GM19372 (cell line): ENCODE measurements at regions not wholly inside any gene's neighbourhood (a gene's known extent, or its start where the extent isn't known, plus 50 kb on each side); places are given as distances from the start of the nearest gene placed in this dataset.
"Not testable (repeated sequence)": the region's sequence is repeated elsewhere in the genome, so short reads cannot be mapped to it uniquely, and the experiment has no call there.

Experiments used
- ATAC-seq: cut with Tn5 transposase; IDR thresholded peaks from one replicate; pipeline ENCODE4 v1.9.1; 2021; ENCODE audit warnings: mild to moderate bottlenecking, low read depth, moderate library complexity; ENCODE audit not compliant: unreplicated experiment

DNA sequence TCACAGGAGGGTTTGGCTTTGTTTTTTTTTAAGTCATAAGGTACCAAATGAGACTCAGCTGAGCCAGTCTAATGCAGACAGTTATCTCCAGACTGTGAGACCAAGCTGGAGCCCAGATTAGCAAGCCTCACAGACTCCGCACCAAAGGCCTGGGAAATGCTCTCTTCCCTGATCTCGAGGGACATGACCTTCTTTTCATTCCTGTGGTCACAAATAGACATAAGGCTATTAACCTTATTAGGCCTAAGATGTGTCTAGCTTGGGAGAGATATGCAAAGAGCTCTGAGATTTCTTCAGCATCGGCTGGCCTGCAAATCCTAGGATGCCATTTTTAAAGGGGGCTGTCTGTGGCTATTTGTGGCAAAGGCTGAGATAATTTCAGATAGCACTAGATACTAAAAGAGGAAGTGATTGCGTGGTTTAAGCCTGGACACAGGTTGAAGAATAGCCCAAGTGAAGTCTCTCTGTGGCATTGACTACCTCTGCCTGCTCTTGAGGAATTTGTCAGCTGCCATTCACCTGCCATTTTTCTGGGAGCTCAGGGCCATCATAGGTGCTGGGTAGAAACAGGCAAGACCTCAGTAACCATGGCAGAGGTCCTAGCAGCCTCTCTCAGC is 301.3 kb downstream of the SIPA1L2 start:
- ATAC-seq, result no peak

DNA sequence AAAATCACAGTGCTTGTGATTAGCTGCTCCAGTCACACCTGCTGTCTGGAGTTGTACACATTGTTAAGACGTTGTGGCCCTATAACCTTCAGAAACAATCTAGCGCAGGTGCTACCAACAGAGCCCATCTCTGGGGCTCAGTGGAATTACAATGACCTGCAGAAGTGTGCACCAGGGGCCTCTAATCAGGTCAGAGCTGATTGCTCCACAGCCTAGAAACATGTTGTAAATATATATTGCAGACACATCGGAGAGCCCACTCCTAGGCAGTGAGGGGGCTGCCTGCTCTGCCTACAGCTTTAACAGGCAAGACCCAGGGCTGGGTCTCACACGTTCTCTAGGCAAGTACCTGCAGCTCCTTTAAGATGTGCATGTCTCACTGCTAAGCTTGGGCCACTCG is 302.0 kb downstream of the SIPA1L2 start:
- ATAC-seq, result no peak

DNA sequence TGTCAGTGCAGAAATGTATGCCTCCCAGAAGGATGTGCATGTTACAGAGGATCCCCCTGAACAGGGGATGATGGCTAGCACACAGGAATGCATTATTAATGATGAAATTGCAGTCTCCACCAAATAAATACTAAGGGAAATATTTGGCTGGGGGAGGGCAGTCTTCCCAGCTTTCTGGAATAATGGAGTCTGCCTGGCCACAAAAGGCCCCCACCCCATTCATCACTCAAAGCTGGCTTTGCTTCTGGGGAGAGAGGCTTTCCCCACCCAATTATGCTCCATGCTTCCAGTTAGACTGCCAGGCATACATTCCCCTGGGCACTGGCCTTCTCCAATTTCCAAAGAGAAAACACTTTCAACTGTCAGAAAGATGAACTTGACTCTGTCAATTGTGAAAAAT is 302.7 kb downstream of the SIPA1L2 start:
- ATAC-seq, result no peak

DNA sequence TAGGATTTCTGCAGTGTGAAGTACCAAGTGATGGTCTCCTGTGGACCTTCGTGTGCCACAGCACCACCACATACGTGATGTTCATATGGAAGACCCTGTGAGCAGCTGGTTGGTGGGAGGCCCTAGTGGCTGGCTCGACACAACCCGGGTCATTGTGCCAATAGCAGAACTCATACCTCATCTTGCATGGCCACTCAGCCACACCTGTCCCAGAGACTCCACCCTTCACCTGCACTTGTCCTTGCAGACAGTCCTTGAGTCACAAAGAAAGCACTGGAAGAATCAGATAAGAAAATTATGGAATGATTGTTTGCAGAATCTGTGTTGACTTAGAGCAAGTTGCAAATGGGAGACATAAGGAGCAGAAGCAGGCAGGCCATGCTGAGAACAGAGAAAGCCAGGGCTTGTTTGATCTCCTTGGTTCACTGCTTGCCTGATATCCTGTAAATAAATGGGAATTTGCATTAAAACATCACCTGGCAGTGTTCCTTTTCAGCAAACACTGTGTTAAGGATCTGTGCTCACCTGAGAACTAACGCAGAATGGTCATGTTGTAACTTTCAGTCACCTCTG is 307.7 kb downstream of the SIPA1L2 start:
- no peak for ATAC-seq

DNA sequence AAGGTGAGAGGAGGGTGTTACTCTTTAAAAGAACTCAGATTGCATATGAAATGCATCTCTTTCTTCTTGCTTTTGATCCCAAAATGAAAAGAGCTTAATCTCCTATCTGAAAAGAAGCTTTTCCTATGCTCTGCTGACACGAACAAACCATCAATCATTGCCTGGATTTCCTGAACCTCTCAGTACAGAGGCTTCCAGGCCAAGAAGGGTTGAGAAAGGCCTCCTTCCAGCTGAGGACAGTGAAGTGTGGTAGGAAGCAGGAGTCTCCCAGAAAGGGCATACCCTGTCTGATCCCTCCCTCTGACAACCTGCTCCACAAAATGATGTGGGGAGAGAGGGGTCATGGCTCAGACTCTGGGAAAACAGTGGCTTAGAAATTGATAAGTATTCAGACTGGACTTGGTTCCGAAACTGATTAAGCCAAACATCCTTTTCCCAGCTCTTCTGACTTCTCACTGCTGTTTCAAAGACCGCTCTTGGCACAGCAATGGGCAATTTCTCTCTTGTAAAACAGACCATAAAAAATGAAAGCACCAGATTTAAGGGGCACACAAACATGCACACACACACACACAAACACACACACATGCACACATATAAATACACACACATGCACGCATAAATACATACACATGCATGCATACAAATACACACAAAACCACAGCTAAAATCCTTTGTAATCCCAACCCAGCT is 310.3 kb downstream of the SIPA1L2 start:
- no peak for ATAC-seq

DNA sequence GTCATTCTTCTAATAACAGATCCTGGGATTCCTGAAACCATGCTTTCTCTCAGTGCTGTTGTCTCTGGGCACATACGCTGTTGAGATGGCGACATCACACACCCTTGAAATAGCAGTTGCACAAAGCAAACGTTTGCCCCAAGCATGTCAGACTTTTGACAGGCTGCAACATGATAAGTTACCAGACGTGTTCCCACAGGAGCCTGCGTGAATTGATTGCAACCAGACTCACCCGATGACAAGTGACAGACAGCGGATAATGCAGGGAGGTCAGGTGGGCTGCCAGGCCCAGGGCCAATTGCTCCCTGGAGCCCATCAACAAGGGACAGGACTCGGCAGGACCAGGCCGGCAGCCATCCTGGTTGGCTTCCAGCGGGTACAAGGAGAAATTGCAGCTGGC is 310.9 kb downstream of the SIPA1L2 start:
- no peak for ATAC-seq

DNA sequence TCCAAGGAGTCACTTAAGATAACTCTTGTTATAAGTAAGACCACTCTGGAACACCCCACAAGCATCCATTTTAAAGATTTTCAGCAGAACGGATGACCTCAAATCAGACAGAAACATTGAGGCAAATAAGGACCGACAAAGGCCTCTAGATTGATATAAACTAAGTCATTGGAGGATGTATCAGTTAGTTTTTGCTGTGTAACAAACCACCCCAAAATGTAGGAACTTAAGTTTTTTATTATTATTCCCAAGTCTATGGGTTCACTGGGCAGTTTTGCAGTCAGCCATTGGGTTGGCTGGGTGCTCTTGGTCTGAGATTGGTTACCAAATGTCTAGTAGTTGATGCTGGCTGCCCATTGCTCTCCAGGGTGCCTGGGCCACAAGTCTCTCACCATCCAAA is 311.8 kb downstream of the SIPA1L2 start:
- no peak for ATAC-seq

DNA sequence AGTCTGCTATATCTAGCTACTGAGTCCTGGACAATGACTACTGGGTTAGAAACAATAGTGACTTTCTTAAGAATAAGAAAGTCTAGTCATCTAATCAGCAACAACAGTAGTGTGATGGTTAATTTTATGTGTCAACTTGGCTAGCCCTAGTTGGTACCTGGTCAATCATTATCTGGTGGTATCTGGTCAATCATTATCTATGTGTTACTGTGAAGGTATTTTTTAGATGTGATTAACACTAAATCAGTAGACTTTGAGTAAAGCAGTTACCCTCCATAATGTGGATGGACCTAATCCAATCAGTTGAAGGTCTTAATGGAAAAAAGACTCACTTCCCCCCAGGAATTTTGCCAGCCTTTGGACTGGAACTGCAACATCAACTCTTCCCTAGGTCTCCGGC is 312.6 kb downstream of the SIPA1L2 start:
- ATAC-seq, result no peak

DNA sequence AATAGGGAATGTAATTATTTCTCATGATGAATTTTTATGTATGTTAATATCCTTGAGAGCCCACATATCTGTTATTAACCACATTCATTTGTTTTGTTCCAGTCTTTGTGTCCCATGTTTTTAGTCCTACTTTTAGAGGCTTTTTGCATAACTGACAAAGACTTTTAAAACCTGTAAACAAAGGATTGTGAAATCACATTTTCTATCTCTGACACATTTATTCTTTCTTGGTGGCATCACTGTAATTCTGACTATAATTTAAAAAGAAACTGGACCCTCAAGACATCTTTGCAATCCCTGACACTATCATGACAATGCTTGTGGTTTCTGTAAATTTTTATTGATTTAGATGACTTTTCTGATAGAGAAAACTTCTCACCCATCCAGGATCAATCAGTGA is 313.1 kb downstream of the SIPA1L2 start:
- no peak for ATAC-seq

DNA sequence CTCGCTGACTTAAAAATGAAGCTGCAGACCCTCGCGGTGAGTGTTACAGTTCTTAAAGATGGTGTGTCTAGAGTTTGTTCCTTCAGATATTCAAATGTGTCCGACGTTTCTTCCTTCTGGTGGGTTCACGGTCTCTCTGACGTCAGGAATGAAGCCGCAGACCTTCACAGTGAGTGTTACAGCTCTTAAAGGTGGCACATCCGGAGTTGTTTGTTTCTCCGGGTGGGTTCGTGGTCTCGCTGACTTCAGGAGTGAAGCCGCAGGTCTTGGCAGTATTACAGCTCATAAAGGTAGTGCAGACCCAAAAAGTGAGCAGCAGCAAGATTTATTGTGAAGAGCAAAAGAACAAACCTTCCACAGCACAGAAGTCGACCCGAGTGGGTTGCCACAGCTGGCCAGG is 316.1 kb downstream of the SIPA1L2 start:
- ATAC-seq, result not testable (repeated sequence)

DNA sequence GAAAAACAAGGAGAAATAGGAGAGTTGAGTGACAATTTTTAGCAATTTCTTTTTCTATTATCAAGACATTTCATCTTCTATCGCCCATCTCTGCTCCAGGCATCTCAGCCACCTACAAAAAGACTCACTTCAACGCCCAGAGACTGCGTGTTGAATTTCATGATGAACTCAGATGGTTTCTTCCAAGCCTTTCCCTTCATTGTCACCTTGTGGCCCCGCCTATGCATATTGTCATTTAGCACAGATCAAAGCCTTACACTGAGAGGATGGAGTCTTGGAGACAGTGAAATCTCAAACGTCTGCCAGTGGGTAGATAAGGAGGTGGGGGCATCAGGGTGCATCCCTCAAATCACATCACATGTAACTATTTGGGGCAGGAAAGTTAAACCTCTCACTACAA is 319.4 kb downstream of the SIPA1L2 start:
- no peak for ATAC-seq

DNA sequence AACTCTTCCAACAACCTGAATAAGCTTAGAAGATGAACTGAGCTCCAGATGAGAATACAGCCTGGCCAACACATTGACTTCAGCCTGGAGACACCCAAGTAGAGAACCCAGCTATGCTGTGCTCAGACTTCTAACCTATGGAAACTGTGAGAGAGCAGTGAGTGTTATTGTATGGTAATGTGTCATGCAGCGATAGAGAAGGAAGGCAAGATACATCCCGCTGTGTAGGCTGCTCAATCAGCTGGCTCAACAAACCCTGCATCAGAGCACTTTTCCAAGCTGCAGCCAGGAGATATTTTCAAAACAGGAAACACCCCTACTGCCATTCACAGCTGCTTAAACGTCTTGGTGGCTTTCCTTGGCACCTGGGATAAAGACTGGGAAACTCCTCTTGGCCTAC is 321.3 kb downstream of the SIPA1L2 start:
- no peak for ATAC-seq

DNA sequence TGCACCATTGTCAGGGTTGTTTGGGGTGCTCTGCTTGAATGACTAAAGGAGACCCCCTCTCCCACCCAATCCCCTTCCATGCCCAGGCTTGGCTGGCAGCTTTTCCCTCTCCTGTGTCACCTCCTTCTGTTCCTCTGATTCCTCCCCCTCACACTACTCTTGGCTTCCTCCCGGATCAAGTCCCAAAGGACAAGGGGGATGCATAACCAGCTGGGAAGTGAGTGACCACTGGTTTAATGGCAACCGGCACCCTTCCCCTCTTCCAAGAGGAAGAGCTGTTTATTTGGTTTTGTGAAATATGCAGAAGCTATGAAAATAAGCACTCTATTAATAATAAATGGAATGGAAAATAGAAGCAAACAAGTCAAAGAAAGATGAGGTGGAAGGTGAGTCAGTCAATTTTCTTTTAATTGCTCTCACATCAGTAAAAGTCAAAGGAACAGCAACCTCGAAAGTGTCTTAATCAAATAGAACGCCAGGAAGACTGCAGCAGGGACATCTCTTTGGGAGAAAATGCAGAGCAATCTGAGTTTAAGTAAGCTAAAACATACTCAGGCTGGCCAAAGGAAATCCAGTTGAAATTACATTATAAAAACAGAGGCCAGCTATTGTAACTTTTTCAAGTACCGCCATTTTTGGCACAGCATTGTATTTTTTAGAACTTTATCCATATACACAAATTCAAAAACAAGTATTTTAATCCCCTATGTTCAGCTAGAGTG is 322.5 kb downstream of the SIPA1L2 start:
- ATAC-seq, result no peak

DNA sequence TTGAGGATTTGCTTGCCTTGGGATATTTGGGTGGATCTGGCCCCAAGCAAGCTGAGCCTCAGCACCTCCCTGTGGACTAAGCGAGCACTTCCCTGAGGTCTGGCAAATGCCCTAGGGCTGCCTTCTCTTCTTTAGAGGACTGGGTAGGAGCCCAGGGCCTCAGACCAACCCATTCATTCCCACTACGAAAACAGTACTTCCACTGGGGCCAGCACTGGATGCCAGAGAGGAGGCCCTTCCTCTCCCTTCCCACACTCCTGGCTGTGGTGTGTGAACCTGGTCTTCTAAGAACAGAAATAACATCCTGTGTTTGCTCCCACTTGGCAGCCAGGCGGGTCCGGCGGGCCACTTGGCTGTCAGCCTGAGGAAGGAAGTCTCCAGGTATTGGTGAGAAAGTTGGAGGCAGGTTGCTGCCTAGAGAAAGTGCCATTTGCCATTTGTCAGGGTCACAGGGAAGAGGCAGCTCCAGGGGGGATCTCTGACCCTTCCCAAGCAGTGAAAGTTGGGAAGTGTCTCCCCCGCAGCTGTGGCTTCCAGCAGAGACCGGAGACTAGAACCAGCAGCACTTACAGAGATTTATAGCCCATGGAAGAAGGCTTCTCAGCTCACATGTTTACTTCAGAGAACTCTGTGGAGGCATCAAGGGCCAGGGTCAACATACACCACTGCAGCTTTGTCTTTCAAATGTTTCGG is 323.5 kb downstream of the SIPA1L2 start:
- ATAC-seq, result no peak

DNA sequence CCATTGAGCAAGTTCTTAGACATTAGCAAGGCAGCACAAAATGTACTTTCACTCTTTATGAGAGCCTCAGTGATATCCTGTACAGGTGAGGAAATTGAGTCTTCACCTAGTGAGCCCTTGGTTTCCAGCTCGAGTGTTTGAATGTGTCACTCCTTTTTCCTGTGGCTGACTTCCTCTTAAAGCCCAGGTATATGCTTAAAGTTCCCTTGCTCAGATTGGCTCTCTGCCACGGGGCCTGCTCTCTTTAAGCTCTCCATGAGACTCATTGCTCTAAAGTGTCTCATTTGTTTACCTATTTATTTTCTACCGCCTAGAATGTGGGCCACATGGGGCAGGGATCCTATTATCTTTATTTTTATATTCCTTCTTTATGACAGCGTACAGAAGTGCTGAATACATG is 324.9 kb downstream of the SIPA1L2 start:
- no peak for ATAC-seq

DNA sequence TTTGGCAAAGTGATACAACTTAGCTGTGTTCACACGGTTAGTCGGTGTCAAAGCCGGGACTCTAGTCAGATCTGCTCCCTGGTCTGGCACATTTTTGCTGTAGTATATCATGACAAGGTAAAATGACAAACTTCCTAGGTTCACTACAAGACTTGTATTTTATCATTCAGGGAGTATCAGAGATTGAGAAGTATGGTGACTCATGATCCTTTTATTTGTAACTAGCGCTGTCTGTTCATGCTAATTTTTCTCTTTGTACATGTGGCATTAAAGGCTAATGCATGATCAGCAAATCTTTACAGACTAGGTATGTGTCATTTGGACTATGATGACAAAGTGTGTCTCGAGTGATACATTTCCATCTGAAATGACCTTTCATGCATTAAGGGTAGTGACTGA is 326.7 kb downstream of the SIPA1L2 start:
- ATAC-seq, result no peak

DNA sequence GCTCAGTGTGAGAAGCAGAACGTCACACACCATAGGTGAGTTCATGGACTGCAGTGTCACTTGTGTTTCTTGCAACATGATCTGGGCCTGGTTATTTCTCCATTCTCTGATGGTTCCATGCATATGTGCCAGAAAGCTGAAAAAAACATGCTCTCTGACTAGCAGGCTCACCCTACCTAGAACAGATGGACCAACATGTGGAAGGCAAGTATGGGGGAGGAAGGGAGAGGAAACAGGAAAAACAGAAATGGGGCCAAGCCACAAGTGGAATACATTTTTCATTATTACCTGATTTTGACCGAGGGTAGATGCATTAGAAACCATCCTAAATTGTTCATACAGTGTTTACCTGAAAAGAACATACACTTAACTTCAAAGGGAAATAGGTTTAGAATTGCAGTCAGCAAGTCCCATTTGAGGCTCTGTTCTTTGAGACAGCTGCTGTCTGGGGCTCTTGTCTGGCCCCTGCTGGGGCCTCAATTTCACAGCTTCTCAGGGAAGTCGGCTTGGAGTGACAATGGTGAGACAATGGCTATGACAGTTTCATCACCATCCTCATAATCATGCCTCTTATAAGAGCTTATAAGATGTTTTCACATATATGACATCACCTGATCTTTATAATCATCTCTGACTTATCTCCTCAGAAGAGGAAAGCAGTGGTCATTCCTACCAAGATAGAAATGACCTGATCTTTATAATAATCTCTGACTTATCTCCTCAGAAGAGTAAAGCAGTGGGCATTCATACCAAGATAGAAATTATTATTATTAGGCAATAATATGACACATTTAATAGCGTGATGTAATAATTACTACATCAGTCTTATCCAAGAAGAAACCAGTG is 327.3 kb downstream of the SIPA1L2 start:
- ATAC-seq, result no peak

DNA sequence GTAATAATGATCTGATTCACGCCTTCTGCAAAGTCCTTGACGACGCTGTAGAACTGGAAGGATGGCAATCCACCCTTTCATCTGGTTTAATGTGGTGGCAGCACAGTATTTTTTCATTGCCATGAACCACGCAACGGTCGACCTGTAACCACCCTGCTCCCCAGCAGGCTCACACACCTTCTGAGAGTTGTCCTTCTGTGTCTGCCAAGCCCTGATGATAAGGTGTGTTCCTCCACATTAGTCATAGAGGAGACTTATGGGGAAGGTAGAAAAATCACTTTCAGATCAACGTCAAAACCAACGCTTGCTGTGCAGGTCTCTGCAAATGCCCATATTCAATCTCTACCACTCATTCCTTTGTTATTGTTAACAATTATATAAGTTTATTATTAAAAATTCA is 328.7 kb downstream of the SIPA1L2 start:
- ATAC-seq, result no peak

DNA sequence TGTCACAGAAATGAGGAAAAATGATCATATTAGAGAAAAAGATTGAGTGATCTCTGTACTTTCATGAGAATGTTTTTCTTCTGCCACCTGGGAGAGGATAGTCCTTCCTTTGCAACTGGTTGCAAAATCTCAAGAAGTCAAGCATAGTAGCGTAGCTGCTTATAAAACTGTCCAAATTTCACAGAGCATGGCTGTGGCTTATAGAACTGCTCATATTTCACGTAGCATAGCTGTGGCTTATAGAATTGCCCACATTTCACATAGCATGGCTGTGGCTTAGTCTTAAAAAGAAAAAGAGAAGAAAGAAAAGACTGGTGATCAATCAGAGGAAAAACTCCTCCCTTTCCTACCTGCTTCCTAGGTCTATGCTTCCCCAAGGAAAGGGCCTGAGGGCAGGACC is 329.5 kb downstream of the SIPA1L2 start:
- no peak for ATAC-seq

DNA sequence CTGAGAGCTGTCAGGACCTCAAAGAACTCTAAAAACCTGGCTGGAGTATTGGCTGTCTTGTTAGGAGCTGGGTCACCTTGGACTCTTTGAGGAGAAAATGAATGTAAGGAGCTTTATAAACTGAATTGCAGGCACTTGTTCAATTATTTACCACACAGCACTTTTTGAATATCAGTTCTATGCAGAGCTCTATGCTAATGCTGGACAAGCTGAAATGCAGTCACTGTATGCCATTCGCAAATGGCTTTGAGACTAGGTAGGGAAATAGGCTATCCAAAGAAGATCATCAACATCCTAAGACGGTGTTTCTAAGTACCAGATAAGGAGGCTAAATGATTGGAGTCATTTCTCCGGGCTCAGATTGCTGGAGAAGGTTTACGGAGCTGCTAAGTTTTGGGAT is 333.5 kb downstream of the SIPA1L2 start:
- ATAC-seq, result no peak
